HFF-Myc (cell line): ENCODE measurements at regions not wholly inside any gene's neighbourhood (a gene's known extent, or its start where the extent isn't known, plus 50 kb on each side); places are given as distances from the start of the nearest gene placed in this dataset.

Source experiments
- DNase-seq: peaks from one replicate; pipeline ENCODE4 v3.0.0-alpha.2; 2011; ENCODE audit warnings: low read depth; ENCODE audit errors: extremely low read depth
- H3K4me3 ChIP-seq: replicated peaks from 2 replicates; pipeline ENCODE4 v1.5.1; 2011; ENCODE audit warnings: low read depth, mild to moderate bottlenecking, control low read depth, low read length
- TF ChIP-seq, protein P1 (sequence below): IDR thresholded peaks from 2 replicates; pipeline ENCODE4 v1.5.1; 2012; ENCODE audit warnings: mild to moderate bottlenecking, low read depth, low read length, control low read depth; ENCODE audit errors: missing control alignments

DNA sequence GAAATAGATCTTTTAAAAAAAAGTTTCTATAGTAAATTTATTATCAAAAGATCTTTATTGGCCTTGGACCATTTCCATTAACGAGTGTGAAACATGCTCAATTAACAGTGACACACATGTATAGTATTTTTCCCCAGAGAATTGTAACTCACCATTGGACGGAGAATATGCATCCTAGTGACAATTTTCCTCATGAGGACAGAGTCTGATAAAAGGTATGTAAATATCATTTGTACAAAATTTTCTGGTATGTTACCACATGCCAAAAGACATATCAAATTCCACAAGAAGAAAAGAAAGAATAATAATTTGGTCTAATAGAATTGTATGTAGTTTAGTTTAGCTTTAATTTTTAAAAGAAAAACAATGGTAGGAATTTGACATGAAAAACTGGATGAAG lies 1096.0 kb upstream of the FLRT2 start:
- TF ChIP-seq, protein P1, sequence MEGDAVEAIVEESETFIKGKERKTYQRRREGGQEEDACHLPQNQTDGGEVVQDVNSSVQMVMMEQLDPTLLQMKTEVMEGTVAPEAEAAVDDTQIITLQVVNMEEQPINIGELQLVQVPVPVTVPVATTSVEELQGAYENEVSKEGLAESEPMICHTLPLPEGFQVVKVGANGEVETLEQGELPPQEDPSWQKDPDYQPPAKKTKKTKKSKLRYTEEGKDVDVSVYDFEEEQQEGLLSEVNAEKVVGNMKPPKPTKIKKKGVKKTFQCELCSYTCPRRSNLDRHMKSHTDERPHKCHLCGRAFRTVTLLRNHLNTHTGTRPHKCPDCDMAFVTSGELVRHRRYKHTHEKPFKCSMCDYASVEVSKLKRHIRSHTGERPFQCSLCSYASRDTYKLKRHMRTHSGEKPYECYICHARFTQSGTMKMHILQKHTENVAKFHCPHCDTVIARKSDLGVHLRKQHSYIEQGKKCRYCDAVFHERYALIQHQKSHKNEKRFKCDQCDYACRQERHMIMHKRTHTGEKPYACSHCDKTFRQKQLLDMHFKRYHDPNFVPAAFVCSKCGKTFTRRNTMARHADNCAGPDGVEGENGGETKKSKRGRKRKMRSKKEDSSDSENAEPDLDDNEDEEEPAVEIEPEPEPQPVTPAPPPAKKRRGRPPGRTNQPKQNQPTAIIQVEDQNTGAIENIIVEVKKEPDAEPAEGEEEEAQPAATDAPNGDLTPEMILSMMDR: no peak
- H3K4me3 ChIP-seq: no peak overlapping the region
- DNase-seq: no peak

DNA sequence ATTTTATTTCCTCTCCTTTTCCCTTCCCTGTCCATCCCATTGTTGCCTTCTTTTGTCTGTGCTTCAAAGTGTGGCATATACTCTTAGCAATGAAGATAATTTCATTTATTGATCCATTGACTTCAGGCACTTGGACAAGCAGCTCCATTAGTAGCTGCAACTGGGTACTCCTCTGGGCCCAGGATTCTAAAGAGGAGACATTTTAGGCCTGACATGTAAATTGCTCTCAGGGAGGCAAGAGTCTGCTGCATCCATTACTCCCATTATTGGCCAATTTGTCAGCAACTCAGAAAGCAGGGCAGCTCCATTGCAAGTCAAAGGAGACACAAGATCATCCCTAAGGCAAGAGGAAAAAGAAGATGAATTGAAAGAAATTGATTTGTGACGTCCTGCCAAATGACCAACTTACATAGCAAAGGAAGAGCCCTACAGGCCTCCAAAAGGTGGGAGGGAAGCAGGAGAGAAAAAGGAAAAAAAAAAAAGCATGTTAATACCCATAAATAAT lies 1094.1 kb upstream of the FLRT2 start:
- H3K4me3 ChIP-seq: no peak overlapping the region
- DNase-seq: no peak
- TF ChIP-seq, protein P1: no peak

DNA sequence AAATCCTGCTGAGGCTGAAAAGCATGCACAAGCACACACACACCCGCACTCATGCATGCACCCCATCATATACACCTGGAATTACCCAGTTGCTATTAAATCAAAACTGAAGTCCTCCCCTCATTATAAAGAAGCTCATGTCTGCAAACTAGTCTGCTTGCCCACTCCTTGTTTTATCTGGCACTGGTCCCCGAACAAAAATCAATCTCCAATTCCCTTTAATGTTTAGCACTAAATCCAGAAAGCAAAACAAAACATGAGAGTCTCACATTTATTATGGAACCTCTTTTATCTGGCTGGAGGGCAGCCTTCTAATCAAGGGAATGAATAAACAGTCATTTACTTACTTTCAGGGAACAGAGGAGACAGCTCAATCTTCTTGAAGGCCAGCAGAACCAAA lies 1093.4 kb upstream of the FLRT2 start:
- no peak overlapping the region for H3K4me3 ChIP-seq
- TF ChIP-seq, protein P1: no peak
- DNase-seq: no peak

- no peak overlapping the region for H3K4me3 ChIP-seq
- no peak for DNase-seq
- TF ChIP-seq, protein P1: no peak
Observed at GRCh38 chr14:84442521-84442920, 1087.4 kb upstream of the FLRT2 start.

DNA sequence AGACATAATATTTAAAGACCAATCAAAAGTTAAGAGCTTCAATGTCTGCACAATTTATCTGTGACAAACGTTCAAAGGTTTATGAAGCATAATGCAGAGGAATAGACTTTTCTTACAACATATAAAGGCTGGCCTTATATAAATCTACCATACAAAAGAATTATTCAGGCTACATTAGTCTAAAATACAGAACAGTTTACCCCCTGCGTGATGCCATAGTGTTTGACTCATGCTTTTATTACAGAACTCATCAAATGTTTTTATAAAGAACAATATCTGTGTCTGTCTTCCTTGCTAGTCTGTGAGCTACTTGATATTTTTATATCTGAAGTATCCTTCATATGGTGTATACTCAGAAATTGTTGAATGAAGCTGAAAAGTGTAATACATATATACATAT lies 1084.5 kb upstream of the FLRT2 start:
- H3K4me3 ChIP-seq: no peak overlapping the region
- TF ChIP-seq, protein P1: no peak
- DNase-seq: no peak

- DNase-seq: no peak
- TF ChIP-seq, protein P1: no peak
- H3K4me3 ChIP-seq: no peak overlapping the region
Observed at GRCh38 chr14:84446250-84446649, 1083.7 kb upstream of the FLRT2 start.

DNA sequence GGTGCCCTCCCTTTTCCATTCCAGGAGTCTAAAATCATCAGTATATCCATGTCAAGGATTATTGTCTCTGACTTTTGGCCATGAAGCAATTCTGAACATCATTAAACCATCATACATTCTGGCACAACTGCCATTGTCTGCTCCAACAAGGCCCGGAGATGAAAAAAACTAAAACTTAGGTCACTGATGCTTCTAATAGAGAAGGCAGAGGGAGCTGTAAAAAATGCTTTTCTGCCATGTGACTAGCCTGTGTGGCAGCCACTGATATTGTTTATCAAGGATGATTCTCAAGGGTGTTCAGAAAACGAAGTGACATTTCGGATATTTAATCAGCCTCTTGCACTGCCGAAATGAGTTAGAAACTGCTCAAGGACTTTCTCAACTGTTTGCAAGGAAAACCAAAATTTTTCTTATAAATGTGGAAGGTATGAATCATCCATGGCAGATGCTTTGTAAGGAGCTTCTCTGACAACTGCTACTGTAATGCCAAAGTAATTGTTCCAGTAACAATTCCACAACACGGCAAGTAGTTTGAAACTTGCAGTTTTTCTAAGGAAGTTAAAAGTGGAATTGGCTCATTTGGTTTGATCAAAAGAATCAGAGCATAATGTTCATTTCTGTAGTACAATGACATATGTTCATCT lies 1076.5 kb upstream of the FLRT2 start:
- DNase-seq: no peak
- H3K4me3 ChIP-seq: no peak overlapping the region
- TF ChIP-seq, protein P1: no peak
